ENCODE measurements at regions not wholly inside any gene's neighbourhood (a gene's known extent, or its start where the extent isn't known, plus 50 kb on each side); places are given as distances from the start of the nearest gene placed in this dataset.

- TF ChIP-seq CREB5 (CRISPR knock-in tag; IDR thresholded peaks at IDR 0.05; ENCODE audit: low read depth) (no peak), TCF4 (CRISPR knock-in tag; IDR thresholded peaks at IDR 0.05; ENCODE audit: borderline replicate concordance) (no peak), PATZ1 (CRISPR knock-in tag; IDR thresholded peaks at IDR 0.05; ENCODE audit: borderline replicate concordance) (no peak)
These were observed 400.2 kb downstream of the MN1 start (continued) for GRCh38 chr22:27401321-27401720.

- no peak for ATAC-seq
- TF ChIP-seq CREB5 (CRISPR knock-in tag; IDR thresholded peaks at IDR 0.05; ENCODE audit: low read depth): no peak
- TF ChIP-seq CSDC2 (CRISPR knock-in tag; IDR thresholded peaks at IDR 0.05): no peak
- no peak for TF ChIP-seq ZFP3 (CRISPR knock-in tag; IDR thresholded peaks at IDR 0.05)
- no peak for TF ChIP-seq PPARA (CRISPR knock-in tag; IDR thresholded peaks at IDR 0.05; ENCODE audit: borderline replicate concordance)
These were observed 397.1 kb downstream of the MN1 start for GRCh38 chr22:27404441-27404840.

- peak; percentile 96 for ATAC-seq
These were observed 395.7 kb downstream of the MN1 start for GRCh38 chr22:27405672-27406388.

GRCh38 chr22:27406389-27406861, 395.1 kb downstream of the MN1 start:
- ATAC-seq: no peak
- TF ChIP-seq CREB5 (CRISPR knock-in tag; IDR thresholded peaks at IDR 0.05; ENCODE audit: low read depth) (no peak), ZFP30 (CRISPR knock-in tag; IDR thresholded peaks at IDR 0.05) (no peak), ZFP3 (CRISPR knock-in tag; IDR thresholded peaks at IDR 0.05) (no peak), BACH2 (CRISPR knock-in tag; IDR thresholded peaks at IDR 0.05; ENCODE audit: borderline replicate concordance) (no peak)

More at GRCh38 chr22:27405672-27406388, 395.7 kb downstream of the MN1 start:
- no peak for TF ChIP-seq OSR1 (CRISPR knock-in tag; IDR thresholded peaks at IDR 0.05)
- 0 out of 2 replicates have a peak, but pooled peaks have one; percentile 50 for TF ChIP-seq ZNF70 (CRISPR knock-in tag; IDR thresholded peaks at IDR 0.05)
- no peak for TF ChIP-seq PATZ1 (CRISPR knock-in tag; IDR thresholded peaks at IDR 0.05; ENCODE audit: borderline replicate concordance)
- TF ChIP-seq CSRNP3 (CRISPR knock-in tag; IDR thresholded peaks at IDR 0.05): no peak

- ATAC-seq: no peak
- no peak for TF ChIP-seq CSDC2 (CRISPR knock-in tag; IDR thresholded peaks at IDR 0.05)
- TF ChIP-seq ZC3H10 (CRISPR knock-in tag; IDR thresholded peaks at IDR 0.05): no peak
- TF ChIP-seq SNAI2 (CRISPR knock-in tag; IDR thresholded peaks at IDR 0.05): no peak
- no peak for TF ChIP-seq TSHZ2 (CRISPR knock-in tag; IDR thresholded peaks at IDR 0.05)
- TF ChIP-seq ZFP30 (CRISPR knock-in tag; IDR thresholded peaks at IDR 0.05): no peak
- no peak for TF ChIP-seq PPARA (CRISPR knock-in tag; IDR thresholded peaks at IDR 0.05; ENCODE audit: borderline replicate concordance)
- TF ChIP-seq POU6F1 (CRISPR knock-in tag; IDR thresholded peaks at IDR 0.05; ENCODE audit: borderline replicate concordance, low read depth): no peak
- TF ChIP-seq TOX (CRISPR knock-in tag; IDR thresholded peaks at IDR 0.05; ENCODE audit: borderline replicate concordance): no peak
These were observed 394.1 kb downstream of the MN1 start for GRCh38 chr22:27407369-27407985.
